Kidney epithelial cell (primary cell): ENCODE measurements at regions not wholly inside any gene's neighbourhood (a gene's known extent, or its start where the extent isn't known, plus 50 kb on each side); places are given as distances from the start of the nearest gene placed in this dataset.

Source experiments
- DNase-seq: peaks from one replicate; pipeline ENCODE4 v3.0.0-alpha.2; 2010; ENCODE audit warnings: low read depth
- H3K27me3 ChIP-seq: 2 replicates; pipeline ENCODE4 v1.6.0; 2011; ENCODE audit warnings: low read length; ENCODE audit not compliant: control insufficient read depth, insufficient read depth
- H3K36me3 ChIP-seq: 2 replicates; pipeline ENCODE4 v1.5.1; 2011; ENCODE audit warnings: low read length; ENCODE audit not compliant: control insufficient read depth, insufficient read depth
- H3K4me3 ChIP-seq: 2 replicates; pipeline ENCODE4 v1.5.1; 2011; ENCODE audit warnings: low read depth, mild to moderate bottlenecking, control low read depth, low read length
- TF ChIP-seq, protein P1 (sequence below): IDR thresholded peaks from 2 replicates; pipeline ENCODE4 v1.5.1; 2011; ENCODE audit warnings: mild to moderate bottlenecking, moderate library complexity, low read length, control low read depth, inconsistent platforms; ENCODE audit not compliant: insufficient read depth, poor library complexity, severe bottlenecking

DNA sequence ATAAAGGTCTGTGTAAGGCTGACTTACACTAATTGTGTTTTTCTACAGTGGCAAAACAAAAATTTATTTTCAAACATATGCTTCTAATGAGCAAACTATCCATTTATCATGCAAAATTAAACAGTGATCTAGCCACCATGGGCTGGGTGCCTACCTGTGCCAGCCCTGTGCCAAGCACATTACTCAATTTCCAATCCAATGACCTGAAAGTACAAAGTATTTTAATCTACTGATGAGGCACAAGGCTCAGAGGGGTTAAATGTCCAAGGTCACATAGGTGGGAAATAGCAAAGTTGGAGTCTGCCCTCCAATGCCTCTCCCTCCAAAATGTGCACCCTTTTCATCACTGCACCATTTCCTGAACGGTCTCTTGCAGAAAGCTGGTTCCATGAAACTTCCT, 279.1 kb upstream of the FMN2 start:
- no peak for DNase-seq
- Histone ChIP-seq H3K36me3 (no peaks in the 10 kb centered on the region), H3K27me3 (no peaks in the 10 kb centered on the region), H3K4me3 (no peak overlapping the region)
- TF ChIP-seq, protein P1, sequence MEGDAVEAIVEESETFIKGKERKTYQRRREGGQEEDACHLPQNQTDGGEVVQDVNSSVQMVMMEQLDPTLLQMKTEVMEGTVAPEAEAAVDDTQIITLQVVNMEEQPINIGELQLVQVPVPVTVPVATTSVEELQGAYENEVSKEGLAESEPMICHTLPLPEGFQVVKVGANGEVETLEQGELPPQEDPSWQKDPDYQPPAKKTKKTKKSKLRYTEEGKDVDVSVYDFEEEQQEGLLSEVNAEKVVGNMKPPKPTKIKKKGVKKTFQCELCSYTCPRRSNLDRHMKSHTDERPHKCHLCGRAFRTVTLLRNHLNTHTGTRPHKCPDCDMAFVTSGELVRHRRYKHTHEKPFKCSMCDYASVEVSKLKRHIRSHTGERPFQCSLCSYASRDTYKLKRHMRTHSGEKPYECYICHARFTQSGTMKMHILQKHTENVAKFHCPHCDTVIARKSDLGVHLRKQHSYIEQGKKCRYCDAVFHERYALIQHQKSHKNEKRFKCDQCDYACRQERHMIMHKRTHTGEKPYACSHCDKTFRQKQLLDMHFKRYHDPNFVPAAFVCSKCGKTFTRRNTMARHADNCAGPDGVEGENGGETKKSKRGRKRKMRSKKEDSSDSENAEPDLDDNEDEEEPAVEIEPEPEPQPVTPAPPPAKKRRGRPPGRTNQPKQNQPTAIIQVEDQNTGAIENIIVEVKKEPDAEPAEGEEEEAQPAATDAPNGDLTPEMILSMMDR = no peak

DNA sequence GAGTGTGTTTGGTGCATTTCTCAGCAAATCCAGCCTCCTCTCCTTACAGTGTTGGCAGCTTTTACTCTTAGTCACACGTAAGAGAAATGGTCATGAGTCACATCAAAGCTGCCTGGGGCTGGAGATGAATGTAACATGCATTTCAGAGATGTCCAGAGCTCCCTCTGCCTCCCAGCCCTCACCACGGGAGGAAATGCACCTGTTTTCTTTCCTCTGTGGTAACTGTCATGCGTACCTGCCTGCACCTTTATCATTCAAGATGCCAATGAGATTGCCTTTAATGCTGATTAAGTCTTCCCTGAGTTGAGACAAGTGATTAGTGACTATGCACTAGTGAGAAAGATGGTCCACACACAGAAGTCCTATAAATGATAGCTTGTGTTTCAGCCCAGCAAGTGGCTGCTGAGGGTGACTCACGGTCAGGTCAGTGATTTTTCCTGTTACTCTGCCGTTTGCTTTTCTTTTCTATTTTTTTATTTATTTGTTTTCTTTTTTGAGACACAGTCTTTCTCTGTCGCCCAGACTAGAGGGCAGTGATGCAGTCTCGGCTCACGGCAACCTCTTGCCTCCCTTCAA, 277.3 kb upstream of the FMN2 start:
- TF ChIP-seq, protein P1 = no peak
- DNase-seq = peak; percentile 86
- Histone ChIP-seq H3K4me3 (no peak overlapping the region), H3K27me3 (no peaks in the 10 kb centered on the region), H3K36me3 (no peaks in the 10 kb centered on the region)

- H3K36me3 ChIP-seq = no peaks in the 10 kb centered on the region
- H3K4me3 ChIP-seq = no peak overlapping the region
- H3K27me3 ChIP-seq = no peaks in the 10 kb centered on the region
- DNase-seq = no peak
- TF ChIP-seq, protein P1 = no peak
These were observed 276.6 kb upstream of the FMN2 start for GRCh38 chr1:239815074-239815473.

DNA sequence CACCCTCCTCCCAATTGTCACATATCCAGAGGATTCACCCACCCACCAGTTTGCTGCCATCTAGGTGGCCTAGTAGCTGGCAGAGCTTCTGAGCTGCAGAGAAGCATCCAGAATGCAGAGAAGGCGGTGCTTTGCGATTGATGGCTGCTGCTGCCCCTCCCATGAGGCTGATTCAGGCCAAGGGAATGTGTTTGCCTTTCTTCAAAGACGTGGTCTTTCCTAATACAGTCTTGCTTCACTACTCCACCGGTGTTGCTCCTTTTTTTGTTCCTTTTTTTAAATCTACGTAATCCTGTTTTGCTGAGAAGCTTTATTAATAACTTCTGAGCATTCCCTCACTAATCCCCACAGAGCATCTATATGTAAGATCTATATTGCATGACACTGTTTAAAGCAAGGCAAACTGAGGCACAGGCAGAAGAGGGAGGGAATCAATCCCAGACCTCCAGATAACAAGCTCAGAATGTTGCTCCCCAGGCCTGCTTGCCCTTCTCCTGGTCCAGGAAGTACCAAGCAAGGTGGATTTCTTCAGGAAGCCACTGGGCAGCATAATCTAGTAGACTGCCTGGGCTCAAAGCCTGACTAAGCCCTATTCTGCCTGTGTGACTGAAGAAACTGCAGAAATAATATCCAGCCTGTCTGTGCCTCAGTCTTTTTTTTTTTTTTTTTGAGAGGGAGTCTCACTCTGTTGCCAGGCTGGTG, 275.5 kb upstream of the FMN2 start:
- Histone ChIP-seq H3K27me3 (no peaks in the 10 kb centered on the region), H3K36me3 (no peaks in the 10 kb centered on the region), H3K4me3 (no peak overlapping the region)
- DNase-seq = peak; percentile 77
- TF ChIP-seq, protein P1 = no peak

- TF ChIP-seq, protein P1 = no peak
- H3K27me3 ChIP-seq = no peaks in the 10 kb centered on the region
- no peak for DNase-seq
- no peaks in the 10 kb centered on the region for H3K36me3 ChIP-seq
- no peak overlapping the region for H3K4me3 ChIP-seq
These were observed 274.4 kb upstream of the FMN2 start for GRCh38 chr1:239817276-239817675.

- TF ChIP-seq, protein P1 = no peak
- DNase-seq = no peak
- H3K36me3 ChIP-seq = no peaks in the 10 kb centered on the region
- H3K4me3 ChIP-seq = no peak overlapping the region
- no peaks in the 10 kb centered on the region for H3K27me3 ChIP-seq
These were observed 273.9 kb upstream of the FMN2 start for GRCh38 chr1:239817801-239818200.
